Keratinocyte (primary cell): ENCODE measurements at regions not wholly inside any gene's neighbourhood (a gene's known extent, or its start where the extent isn't known, plus 50 kb on each side); places are given as distances from the start of the nearest gene placed in this dataset.

Experiments
- DNase-seq: peaks from one replicate; pipeline ENCODE4 v3.0.0-alpha.2; 2011; ENCODE audit warnings: low read depth, missing footprints, low spot score
- FAIRE-seq: peaks from 2 replicates; lab custom pipeline; 2011; peaks lifted over from hg19 to GRCh38; lab: Jason Lieb, UNC
- H2AFZ ChIP-seq: 2 replicates; pipeline ENCODE4 v1.6.0; 2012; ENCODE audit warnings: low read length, control low read depth, inconsistent platforms; ENCODE audit not compliant: control insufficient read depth
- H3K27ac ChIP-seq: 2 replicates; pipeline ENCODE4 v1.5.1; 2011; ENCODE audit warnings: low read length; ENCODE audit not compliant: control insufficient read depth, insufficient read depth
- H3K27me3 ChIP-seq: 3 replicates; pipeline ENCODE4 v1.6.0; 2011; ENCODE audit warnings: low read length; ENCODE audit not compliant: control insufficient read depth, insufficient read depth; ENCODE audit errors: extremely low read depth
- H3K36me3 ChIP-seq, 2 experiments: 2 replicates in 1 of 2; 3 replicates in 1 of 2; pipeline ENCODE4 v1.5.1; 2011; ENCODE audit warnings: low read length in 2 of 2, mild to moderate bottlenecking in 1 of 2; ENCODE audit not compliant: control insufficient read depth in 2 of 2, insufficient read depth in 2 of 2; ENCODE audit errors: extremely low read depth in 1 of 2
- H3K4me1 ChIP-seq: 3 replicates; pipeline ENCODE4 v1.5.1; 2011; ENCODE audit warnings: low read length; ENCODE audit not compliant: control insufficient read depth, insufficient read depth; ENCODE audit errors: extremely low read depth
- H3K4me2 ChIP-seq: 3 replicates; pipeline ENCODE4 v1.6.0; 2011; ENCODE audit warnings: low read depth, low read length; ENCODE audit not compliant: control insufficient read depth, insufficient read depth; ENCODE audit errors: extremely low read depth
- H3K4me3 ChIP-seq, 3 experiments: fragments of 200-600 bp in 1 of 3; sonication (generic) in 1 of 3; 2 replicates in 2 of 3; 3 replicates in 1 of 3; pipeline ENCODE4 v1.5.1; 2011 to 2016; ENCODE audit warnings: low read length in 3 of 3, mild to moderate bottlenecking in 3 of 3, control low read depth in 2 of 3, inconsistent platforms in 1 of 3, low read depth in 1 of 3, mixed read lengths in 1 of 3, mixed run types in 1 of 3, moderate library complexity in 1 of 3; ENCODE audit not compliant: control insufficient read depth in 2 of 3, insufficient read depth in 2 of 3; ENCODE audit errors: extremely low read depth in 1 of 3
- H3K79me2 ChIP-seq: 2 replicates; pipeline ENCODE4 v1.6.0; 2012; ENCODE audit warnings: low read length; ENCODE audit not compliant: control insufficient read depth, insufficient read depth
- H3K9ac ChIP-seq: 3 replicates; pipeline ENCODE4 v1.6.0; 2011; ENCODE audit warnings: low read length; ENCODE audit not compliant: control insufficient read depth, insufficient read depth; ENCODE audit errors: extremely low read depth
- H3K9me1 ChIP-seq: 3 replicates; pipeline ENCODE4 v1.6.0; 2011; ENCODE audit warnings: low read length; ENCODE audit not compliant: control insufficient read depth, insufficient read depth; ENCODE audit errors: extremely low read depth
- H3K9me3 ChIP-seq: 2 replicates; pipeline ENCODE4 v1.5.1; 2012; ENCODE audit warnings: low read depth, low read length; ENCODE audit not compliant: control insufficient read depth
- H4K20me1 ChIP-seq: 3 replicates; pipeline ENCODE4 v1.6.0; 2011; ENCODE audit warnings: low read length; ENCODE audit not compliant: control insufficient read depth, insufficient read depth; ENCODE audit errors: extremely low read depth
- CTCF ChIP-seq, 3 experiments: IDR thresholded peaks in 1 of 3; conservative IDR thresholded peaks in 1 of 3; optimal IDR thresholded peaks in 1 of 3; 2 replicates in 2 of 3; 3 replicates in 1 of 3; pipeline versions ENCODE3 to v1.5.1; 2011; ENCODE audit warnings: low read length in 3 of 3, mild to moderate bottlenecking in 3 of 3, moderate library complexity in 2 of 3, control low read depth in 1 of 3, inconsistent platforms in 1 of 3; ENCODE audit not compliant: insufficient read depth in 2 of 3; ENCODE audit errors: extremely low read depth in 1 of 3
- EZH2 ChIP-seq: IDR thresholded peaks from one replicate; pipeline ENCODE4 v1.6.1; 2012; ENCODE audit warnings: inconsistent platforms, mild to moderate bottlenecking, low read length, moderate library complexity
- dilution Hi-C: fragments of 300-500 bp; cut with MboI; formaldehyde crosslinking; loops from one replicate; pipeline ENCODE4 v1.7.0; 2020; ENCODE audit warnings: low sequenced_read_pairs; ENCODE audit not compliant: extremely low pct_ligation_motif_present

- Histone ChIP-seq H3K4me1 (no peaks in the 10 kb centered on the region), H3K4me3 (no peak overlapping the region), H3K27me3 (no peaks in the 10 kb centered on the region), H3K36me3 (no peaks in the 10 kb centered on the region), H3K9me1 (no peaks in the 10 kb centered on the region), H3K9me3 (no peaks in the 10 kb centered on the region), H2AFZ (no peak overlapping the region), H3K79me2 (no peaks in the 10 kb centered on the region), H3K9ac (no peak overlapping the region), H4K20me1 (no peaks in the 10 kb centered on the region), H3K4me2 (no peak overlapping the region), H3K27ac (no peak overlapping the region)
- TF ChIP-seq EZH2, result no peak
- TF ChIP-seq CTCF (optimal IDR thresholded peaks at IDR 0.05 in 1 of 3, IDR thresholded peaks at IDR 0.05 in 1 of 3, conservative IDR thresholded peaks at IDR 0.05 in 1 of 3; ENCODE audit: extremely low read depth in 1 of 3, insufficient read depth in 2 of 3, low read length in 3 of 3), result no peak
- dilution Hi-C loops, result loop anchor here (10.0 kb wide), 1 partner anchor 63 kb away; no protein-coding TSS in a partner anchor
- no peak for FAIRE-seq
- no peak for DNase-seq
Observed at GRCh38 chr7:156497776-156498509, 142.6 kb upstream of the RNF32 start.

- no peaks in the 10 kb centered on the region for H3K79me2 ChIP-seq
- H3K27ac ChIP-seq, result no peak overlapping the region
- no peak overlapping the region for H3K9ac ChIP-seq
- no peaks in the 10 kb centered on the region for H3K36me3 ChIP-seq
- H3K9me3 ChIP-seq, result no peaks in the 10 kb centered on the region
- no peak for TF ChIP-seq EZH2
- TF ChIP-seq CTCF (optimal IDR thresholded peaks at IDR 0.05 in 1 of 3, IDR thresholded peaks at IDR 0.05 in 1 of 3, conservative IDR thresholded peaks at IDR 0.05 in 1 of 3; ENCODE audit: extremely low read depth in 1 of 3, insufficient read depth in 2 of 3, low read length in 3 of 3), result no peak
- FAIRE-seq (no peak), DNase-seq (no peak)
- H3K4me1 ChIP-seq, result no peaks in the 10 kb centered on the region
- dilution Hi-C loops, result loop anchor here (10.0 kb wide), 1 partner anchor 62 kb away; no protein-coding TSS in a partner anchor
- H3K27me3 ChIP-seq, result no peaks in the 10 kb centered on the region
- H2AFZ ChIP-seq, result no peak overlapping the region
- no peaks in the 10 kb centered on the region for H3K9me1 ChIP-seq
- no peaks in the 10 kb centered on the region for H4K20me1 ChIP-seq
- H3K4me2 ChIP-seq, result no peak overlapping the region
- no peak overlapping the region for H3K4me3 ChIP-seq
Observed at GRCh38 chr7:156496865-156497264, 143.7 kb upstream of the RNF32 start.
